Esophagus muscularis mucosa (tissue), 4 donors: ENCODE measurements at regions not wholly inside any gene's neighbourhood (a gene's known extent, or its start where the extent isn't known, plus 50 kb on each side); places are given as distances from the start of the nearest gene placed in this dataset.
A peak's percentile ranks its signal among the peaks of the same experiment; 100 is the strongest.

Source experiments
- DNase-seq: peaks from one replicate; pipeline ENCODE4 v3.0.0-alpha.2; 2017; ENCODE audit errors: extremely low spot score
- H3K27ac ChIP-seq, 4 donors: fragments of 200-600 bp; sonication (generic); replicated peaks in 1 of 4; 1 replicate in 3 of 4; 2 replicates in 1 of 4; pipeline ENCODE4 v1.5.1; 2016 to 2019; ENCODE audit warnings: mild to moderate bottlenecking in 1 of 4
- H3K27me3 ChIP-seq, 4 donors: fragments of 200-600 bp; sonication (generic); one replicate each; pipeline versions ENCODE4 v1.5.1 to v1.6.0; 2016 to 2019
- H3K36me3 ChIP-seq, 4 donors: fragments of 200-600 bp; sonication (generic); one replicate each; pipeline ENCODE4 v1.5.1; 2016 to 2019
- H3K4me1 ChIP-seq, 4 donors: fragments of 200-600 bp; sonication (generic); one replicate each; pipeline ENCODE4 v1.5.1; 2016 to 2019
- H3K4me3 ChIP-seq, 4 donors: fragments of 200-600 bp; sonication (generic); 1 replicate in 2 of 4; 2 replicates in 2 of 4; pipeline ENCODE4 v1.5.1; 2016 to 2019; ENCODE audit warnings: mild to moderate bottlenecking in 4 of 4, moderate library complexity in 1 of 4
- H3K9me3 ChIP-seq, 4 donors: fragments of 200-600 bp; sonication (generic); 1 replicate in 3 of 4; 2 replicates in 1 of 4; pipeline ENCODE4 v1.5.1; 2016 to 2019
- CTCF ChIP-seq, 3 experiments: fragments of 200-600 bp in 2 of 3; fragments of 450-650 bp in 1 of 3; sonication (generic) in 2 of 3; IDR thresholded peaks; one replicate each; pipeline ENCODE4 v1.5.1; 2017 to 2019; ENCODE audit warnings: antibody characterized with exemption in 3 of 3, mild to moderate bottlenecking in 2 of 3, moderate library complexity in 1 of 3
- EP300 ChIP-seq: sonication (generic); formaldehyde crosslinking; IDR thresholded peaks from one replicate; pipeline ENCODE4 v1.6.1; 2017; ENCODE audit warnings: antibody characterized with exemption
- POLR2A ChIP-seq: fragments of 450-650 bp; IDR thresholded peaks from one replicate; pipeline ENCODE4 v1.6.1; 2017; ENCODE audit warnings: antibody characterized with exemption, moderate library complexity, mild to moderate bottlenecking, low read depth
- POLR2AphosphoS5 ChIP-seq, 2 donors: sonication (generic); formaldehyde crosslinking; IDR thresholded peaks; one replicate each; pipeline ENCODE4 v1.6.1; 2017; ENCODE audit warnings: antibody characterized with exemption in 2 of 2
- WGBS: methylation state at CpG from one replicate; pipeline ENCODE4 v1.1.5; 2018; 5-methylcytosine and 5-hydroxymethylcytosine counted together
- intact Hi-C: fragments of 100-400 bp; cut with DNase I; formaldehyde crosslinking; loops from one replicate; pipeline ENCODE4 v1.15.1; 2023

GRCh38 chr12:115348301-115348700 lies 664.3 kb upstream of the TBX3 start:
- WGBS: 95% methylated on average over 16 of the region's 16 CpGs
- TF ChIP-seq POLR2A (no peak), POLR2AphosphoS5 (IDR thresholded peaks at IDR 0.05) (no peak), CTCF (IDR thresholded peaks at IDR 0.05) (no peak), EP300 (no peak)
- H3K27ac ChIP-seq: no peak overlapping the region
- no peak overlapping the region for H3K4me3 ChIP-seq
- H3K9me3 ChIP-seq: no peaks in the 10 kb centered on the region
- intact Hi-C loops: no loop called here
- no peaks in the 10 kb centered on the region for H3K4me1 ChIP-seq
- DNase-seq: no peak
- H3K27me3 ChIP-seq: no peaks in the 10 kb centered on the region
- no peaks in the 10 kb centered on the region for H3K36me3 ChIP-seq

DNA sequence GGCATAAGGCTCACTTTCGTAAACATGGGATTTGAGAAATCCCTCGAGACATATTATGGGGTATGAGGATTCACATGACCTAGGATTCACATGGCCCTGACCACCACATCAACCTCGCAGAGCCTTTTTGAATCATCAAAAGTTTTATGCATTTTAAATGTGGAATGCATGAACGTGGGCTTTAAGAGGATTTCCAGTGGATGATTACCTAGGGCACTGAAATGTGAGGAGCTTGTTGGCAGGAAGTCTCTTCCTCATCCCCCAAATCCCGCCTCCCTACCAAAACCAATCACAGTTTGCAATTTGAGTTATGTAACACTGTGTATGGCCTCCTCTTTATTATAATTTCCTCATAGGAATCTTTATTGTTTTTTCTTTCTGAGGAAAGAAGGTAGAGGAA lies 659.6 kb upstream of the TBX3 start:
- Histone ChIP-seq H3K9me3 (no peaks in the 10 kb centered on the region), H3K4me3 (no peak overlapping the region), H3K36me3 (no peaks in the 10 kb centered on the region), H3K27ac (no peak overlapping the region), H3K27me3 (no peaks in the 10 kb centered on the region), H3K4me1 (peaks cover 0 to 14% (median 6%) of the 10 kb centered on the region in 4 donors)
- WGBS: 92% methylated on average over 5 of the region's 5 CpGs
- TF ChIP-seq POLR2A: no peak
- TF ChIP-seq POLR2AphosphoS5 (IDR thresholded peaks at IDR 0.05): no peak
- TF ChIP-seq EP300: no peak
- no peak for TF ChIP-seq CTCF (IDR thresholded peaks at IDR 0.05)
- intact Hi-C loops: no loop called here
- no peak for DNase-seq

DNA sequence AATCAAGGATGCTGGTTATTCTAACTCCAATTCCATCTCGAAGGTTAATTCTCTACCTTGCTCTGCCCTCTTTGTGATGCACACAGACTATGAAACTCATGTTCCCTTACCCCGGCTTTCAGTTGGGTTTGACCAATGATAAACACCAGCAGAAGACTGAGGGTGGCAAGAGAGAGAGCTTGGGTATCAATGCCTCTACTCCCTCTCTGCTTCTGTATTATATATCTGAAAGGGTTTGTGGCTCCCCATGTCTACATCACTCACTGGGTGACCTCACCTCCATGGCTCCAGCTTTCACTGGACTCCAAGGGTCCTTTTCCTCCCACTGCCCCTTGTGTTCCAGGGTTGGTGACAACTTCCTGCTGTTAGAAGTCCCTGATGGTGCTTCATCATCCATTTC lies 659.0 kb upstream of the TBX3 start:
- H3K36me3 ChIP-seq: no peaks in the 10 kb centered on the region
- 98% methylated on average over 2 of the region's 2 CpGs for WGBS

GRCh38 chr12:115341442-115341841 lies 657.5 kb upstream of the TBX3 start:
- Histone ChIP-seq H3K4me1 (peaks cover 0 to 25% (median 13%) of the 10 kb centered on the region in 4 donors), H3K27ac (peak overlapping the region; percentile 38 to 52 (median 44))

More for the DNA sequence above, 659.0 kb upstream of the TBX3 start:
- Histone ChIP-seq H3K27me3 (no peaks in the 10 kb centered on the region), H3K9me3 (no peaks in the 10 kb centered on the region), H3K4me3 (no peak overlapping the region), H3K27ac (no peak overlapping the region), H3K4me1 (peaks cover 0 to 14% (median 9%) of the 10 kb centered on the region in 4 donors)
- TF ChIP-seq EP300: no peak
- TF ChIP-seq POLR2A: no peak
- TF ChIP-seq CTCF (IDR thresholded peaks at IDR 0.05): no peak
- no peak for TF ChIP-seq POLR2AphosphoS5 (IDR thresholded peaks at IDR 0.05)
- intact Hi-C loops: no loop called here
- no peak for DNase-seq

GRCh38 chr12:115338566-115339294 lies 654.8 kb upstream of the TBX3 start:
- Histone ChIP-seq H3K4me3 (no peak overlapping the region), H3K27ac (peak overlapping the region in 3 of 4 donors; percentile 40 to 57 (median 49)), H3K27me3 (no peaks in the 10 kb centered on the region), H3K4me1 (peaks cover 4 to 25% (median 13%) of the 10 kb centered on the region in 4 donors), H3K36me3 (no peaks in the 10 kb centered on the region), H3K9me3 (no peaks in the 10 kb centered on the region)
- no peak for DNase-seq
- TF ChIP-seq EP300 (no peak), POLR2A (no peak), CTCF (IDR thresholded peaks at IDR 0.05) (no peak), POLR2AphosphoS5 (IDR thresholded peaks at IDR 0.05) (no peak)
- intact Hi-C loops: no loop called here
- WGBS: 80% methylated on average over 9 of the region's 9 CpGs

More at GRCh38 chr12:115341442-115341841, 657.5 kb upstream of the TBX3 start:
- no peaks in the 10 kb centered on the region for H3K27me3 ChIP-seq
- H3K9me3 ChIP-seq: no peaks in the 10 kb centered on the region
- no peak overlapping the region for H3K4me3 ChIP-seq
- H3K36me3 ChIP-seq: no peaks in the 10 kb centered on the region
- DNase-seq: peak; percentile 92
- 21% methylated on average over 6 of the region's 6 CpGs for WGBS
- no peak for TF ChIP-seq EP300
- peak; percentile 82 to 85 for TF ChIP-seq POLR2AphosphoS5 (IDR thresholded peaks at IDR 0.05)
- intact Hi-C loops: no loop called here
